Right lobe of liver (tissue), 6 donors: ENCODE measurements at regions not wholly inside any gene's neighbourhood (a gene's known extent, or its start where the extent isn't known, plus 50 kb on each side); places are given as distances from the start of the nearest gene placed in this dataset.

Source experiments
- ATAC-seq, 4 donors: fragments of 200-7000 bp; cut with Tn5 transposase; one replicate each; pipeline ENCODE4 v1.9.1; 2020; ENCODE audit warnings: mild to moderate bottlenecking in 4 of 4, moderate library complexity in 4 of 4
- DNase-seq, 3 donors: peaks; one replicate each; pipeline ENCODE4 v3.0.0-alpha.2; 2020
- H3K27ac ChIP-seq, 3 donors: fragments of 200-600 bp; one replicate each; pipeline ENCODE4 v1.8.0; 2022
- H3K27me3 ChIP-seq, 2 donors: fragments of 200-600 bp; one replicate each; pipeline ENCODE4 v1.8.0; 2022
- H3K36me3 ChIP-seq, 4 donors: fragments of 200-600 bp; sonication (generic) in 1 of 4; one replicate each; pipeline versions ENCODE4 v1.5.1 to v1.8.0; 2017 to 2022; ENCODE audit warnings: control low read depth in 1 of 4
- H3K4me1 ChIP-seq, 4 donors: fragments of 200-600 bp; sonication (generic) in 1 of 4; one replicate each; pipeline versions ENCODE4 v1.5.1 to v1.8.0; 2017 to 2022; ENCODE audit warnings: control low read depth in 1 of 4
- H3K4me3 ChIP-seq, 3 donors: fragments of 200-600 bp; one replicate each; pipeline ENCODE4 v1.8.0; 2022
- H3K9me3 ChIP-seq, 4 donors: fragments of 200-600 bp; sonication (generic) in 1 of 4; one replicate each; pipeline versions ENCODE4 v1.5.1 to v1.8.0; 2017 to 2022; ENCODE audit warnings: control low read depth in 1 of 4
- POLR2A ChIP-seq: fragments of 450-650 bp; IDR thresholded peaks from one replicate; pipeline ENCODE4 v1.6.1; 2017; ENCODE audit warnings: antibody characterized with exemption, mild to moderate bottlenecking
- WGBS: methylation state at CpG from one replicate; pipeline ENCODE4 v1.1.6; 2018; ENCODE audit warnings: low coverage, low lambda C conversion rate; ENCODE audit not compliant: insufficient coverage; ENCODE audit errors: missing lambda C conversion rate; 5-methylcytosine and 5-hydroxymethylcytosine counted together
- intact Hi-C, 2 donors: fragments of 100-400 bp; cut with DNase I; formaldehyde crosslinking; loops; one replicate each; pipeline versions ENCODE4 v1.11.2 to v1.14.1; 2022
- TF ChIP-seq, protein P1 (sequence below), 4 donors: fragments of 200-600 bp in 3 of 4; fragments of 450-650 bp in 1 of 4; IDR thresholded peaks; one replicate each; pipeline versions ENCODE4 v1.5.1 to v1.8.0; 2016 to 2022; ENCODE audit warnings: antibody characterized with exemption in 4 of 4, mild to moderate bottlenecking in 2 of 4
- donor health status: DM: no; HTN: yes; CAD: no.
- donor health status: DM: no; HTN: no; CAD: no.
- donor health status: DM: no; HTN: no; CAD: no.
- donor health status: DM: no; HTN: yes; CAD: no.
- donor health status: DM: no; HTN: yes; CAD: no.

- H3K36me3 ChIP-seq = no peaks in the 10 kb centered on the region
- TF ChIP-seq, protein P1, sequence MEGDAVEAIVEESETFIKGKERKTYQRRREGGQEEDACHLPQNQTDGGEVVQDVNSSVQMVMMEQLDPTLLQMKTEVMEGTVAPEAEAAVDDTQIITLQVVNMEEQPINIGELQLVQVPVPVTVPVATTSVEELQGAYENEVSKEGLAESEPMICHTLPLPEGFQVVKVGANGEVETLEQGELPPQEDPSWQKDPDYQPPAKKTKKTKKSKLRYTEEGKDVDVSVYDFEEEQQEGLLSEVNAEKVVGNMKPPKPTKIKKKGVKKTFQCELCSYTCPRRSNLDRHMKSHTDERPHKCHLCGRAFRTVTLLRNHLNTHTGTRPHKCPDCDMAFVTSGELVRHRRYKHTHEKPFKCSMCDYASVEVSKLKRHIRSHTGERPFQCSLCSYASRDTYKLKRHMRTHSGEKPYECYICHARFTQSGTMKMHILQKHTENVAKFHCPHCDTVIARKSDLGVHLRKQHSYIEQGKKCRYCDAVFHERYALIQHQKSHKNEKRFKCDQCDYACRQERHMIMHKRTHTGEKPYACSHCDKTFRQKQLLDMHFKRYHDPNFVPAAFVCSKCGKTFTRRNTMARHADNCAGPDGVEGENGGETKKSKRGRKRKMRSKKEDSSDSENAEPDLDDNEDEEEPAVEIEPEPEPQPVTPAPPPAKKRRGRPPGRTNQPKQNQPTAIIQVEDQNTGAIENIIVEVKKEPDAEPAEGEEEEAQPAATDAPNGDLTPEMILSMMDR (IDR thresholded peaks at IDR 0.05) = no peak
- H3K27ac ChIP-seq = no peak overlapping the region
- H3K4me1 ChIP-seq = no peaks in the 10 kb centered on the region
- no peaks in the 10 kb centered on the region for H3K9me3 ChIP-seq
- no peak overlapping the region for H3K4me3 ChIP-seq
- ATAC-seq (no peak), DNase-seq (no peak)
- intact Hi-C loops = no loop called here
- H3K27me3 ChIP-seq = no peaks in the 10 kb centered on the region
- 92% methylated on average over 2 of the region's 2 CpGs for WGBS
These were observed 119.2 kb upstream of the NGF start for GRCh38 chr1:115457289-115457688.

- intact Hi-C loops = no loop called here
- TF ChIP-seq, protein P1 (IDR thresholded peaks at IDR 0.05) = no peak
- no peak for TF ChIP-seq POLR2A
- Histone ChIP-seq H3K27me3 (no peaks in the 10 kb centered on the region), H3K27ac (no peak overlapping the region), H3K36me3 (no peaks in the 10 kb centered on the region), H3K4me3 (no peak overlapping the region), H3K9me3 (no peaks in the 10 kb centered on the region), H3K4me1 (no peaks in the 10 kb centered on the region)
- ATAC-seq = no peak
- DNase-seq = no peak
- 70% methylated on average over 9 of the region's 11 CpGs for WGBS
These were observed 118.5 kb upstream of the NGF start for GRCh38 chr1:115456441-115456961.

- H3K4me3 ChIP-seq = no peak overlapping the region
- H3K27ac ChIP-seq = no peak overlapping the region
- ATAC-seq (no peak), DNase-seq (no peak)
- no peaks in the 10 kb centered on the region for H3K27me3 ChIP-seq
- intact Hi-C loops = no loop called here
- no peaks in the 10 kb centered on the region for H3K36me3 ChIP-seq
- H3K9me3 ChIP-seq = no peaks in the 10 kb centered on the region
- TF ChIP-seq, protein P1 (IDR thresholded peaks at IDR 0.05) = no peak
- no peak for TF ChIP-seq POLR2A
- 65% methylated on average over 12 of the region's 13 CpGs for WGBS
- H3K4me1 ChIP-seq = no peaks in the 10 kb centered on the region
These were observed 116.9 kb upstream of the NGF start for GRCh38 chr1:115454837-115455511.

GRCh38 chr1:115453666-115454065 lies 115.6 kb upstream of the NGF start:
- DNase-seq (no peak), ATAC-seq (no peak)
- WGBS = 61% methylated on average over 2 of the region's 2 CpGs
- Histone ChIP-seq H3K36me3 (no peaks in the 10 kb centered on the region), H3K9me3 (no peaks in the 10 kb centered on the region), H3K4me1 (no peaks in the 10 kb centered on the region), H3K27ac (no peak overlapping the region), H3K27me3 (no peaks in the 10 kb centered on the region), H3K4me3 (no peak overlapping the region)
- TF ChIP-seq POLR2A = no peak
- TF ChIP-seq, protein P1 (IDR thresholded peaks at IDR 0.05) = no peak
- intact Hi-C loops = no loop called here
